GM23338 (cell line): ENCODE measurements at regions not wholly inside any gene's neighbourhood (a gene's known extent, or its start where the extent isn't known, plus 50 kb on each side); places are given as distances from the start of the nearest gene placed in this dataset.

Source experiments
- ATAC-seq: fragments of 200-7000 bp; cut with Tn5 transposase; 3 replicates; pipeline ENCODE4 v1.9.1; 2020
- DNase-seq: peaks from one replicate; pipeline ENCODE4 v3.0.0-alpha.2; 2015; ENCODE audit warnings: low spot score
- H2AFZ ChIP-seq: fragments of 200-600 bp; sonication (generic); 2 replicates; pipeline ENCODE4 v1.8.0; 2016; ENCODE audit warnings: antibody characterized with exemption, mild to moderate bottlenecking, moderate library complexity
- H3F3A ChIP-seq: fragments of 200-600 bp; sonication (generic); replicated peaks from 2 replicates; pipeline ENCODE4 v1.8.0; 2017; ENCODE audit warnings: antibody characterized with exemption, mixed run types, low read depth
- H3K27ac ChIP-seq: fragments of 200-600 bp; sonication (generic); 2 replicates; pipeline ENCODE4 v1.6.1; 2016; ENCODE audit warnings: low read depth
- H3K27me3 ChIP-seq: fragments of 200-600 bp; sonication (generic); 2 replicates; pipeline ENCODE4 v1.8.0; 2016; ENCODE audit warnings: mild to moderate bottlenecking, mixed run types, moderate library complexity; ENCODE audit not compliant: insufficient read depth
- H3K36me3 ChIP-seq: fragments of 200-600 bp; sonication (generic); 2 replicates; pipeline ENCODE4 v1.8.0; 2016; ENCODE audit warnings: mild to moderate bottlenecking; ENCODE audit not compliant: insufficient read depth
- H3K4me1 ChIP-seq: fragments of 200-600 bp; sonication (generic); 2 replicates; pipeline ENCODE4 v1.8.0; 2016; ENCODE audit warnings: mild to moderate bottlenecking, moderate library complexity; ENCODE audit not compliant: insufficient read depth
- H3K4me2 ChIP-seq: fragments of 200-600 bp; sonication (generic); 2 replicates; pipeline ENCODE4 v1.7.1; 2017; ENCODE audit warnings: mixed run types
- H3K4me3 ChIP-seq: fragments of 200-600 bp; sonication (generic); 2 replicates; pipeline ENCODE4 v1.6.1; 2016; ENCODE audit warnings: mixed run types
- H3K79me2 ChIP-seq: fragments of 200-600 bp; sonication (generic); replicated peaks from 2 replicates; pipeline ENCODE4 v1.8.0; 2017; ENCODE audit warnings: mild to moderate bottlenecking; ENCODE audit not compliant: insufficient read depth
- H3K9me2 ChIP-seq: fragments of 200-600 bp; sonication (generic); 2 replicates; pipeline ENCODE4 v1.8.0; 2017; ENCODE audit not compliant: insufficient read depth
- H4K20me1 ChIP-seq: fragments of 200-600 bp; sonication (generic); replicated peaks from 2 replicates; pipeline ENCODE4 v1.8.0; 2017; ENCODE audit warnings: mild to moderate bottlenecking; ENCODE audit not compliant: insufficient read depth
- H3K27ac Mint-ChIP-seq: 2 replicates; pipeline ENCODE4 v1.8.0; 2020; ENCODE audit warnings: inconsistent platforms, mild to moderate bottlenecking, moderate library complexity, mixed read lengths
- H3K27me3 Mint-ChIP-seq: 3 replicates; pipeline ENCODE4 v1.8.0; 2022; ENCODE audit warnings: low read depth, mild to moderate bottlenecking, moderate library complexity, mixed read lengths, inconsistent platforms; ENCODE audit not compliant: insufficient read depth, poor library complexity
- H3K36me3 Mint-ChIP-seq: 3 replicates; pipeline ENCODE4 v1.8.0; 2021; ENCODE audit warnings: low read depth, mild to moderate bottlenecking, inconsistent platforms, moderate library complexity, mixed read lengths
- H3K4me1 Mint-ChIP-seq: 3 replicates; pipeline ENCODE4 v1.8.0; 2020; ENCODE audit warnings: mild to moderate bottlenecking, inconsistent platforms, mixed read lengths
- H3K4me3 Mint-ChIP-seq: 3 replicates; pipeline ENCODE4 v1.8.0; 2021; ENCODE audit warnings: moderate library complexity, mild to moderate bottlenecking, inconsistent platforms, mixed read lengths
- H3K9me3 Mint-ChIP-seq: 3 replicates; pipeline ENCODE4 v1.8.0; 2020; ENCODE audit warnings: moderate library complexity, mild to moderate bottlenecking, inconsistent platforms, mixed read lengths
- CTCF ChIP-seq, 2 experiments: fragments of 200-600 bp in 1 of 2; sonication (generic) in 1 of 2; conservative IDR thresholded peaks; 2 replicates each; pipeline versions ENCODE4 v1.5.1 to v1.6.1; 2016 to 2017; ENCODE audit warnings: antibody characterized with exemption in 2 of 2, low read depth in 2 of 2, mild to moderate bottlenecking in 2 of 2, moderate library complexity in 1 of 2
- ETS1 ChIP-seq: IDR thresholded peaks from 2 replicates; pipeline ENCODE4 v1.6.1; 2016; ENCODE audit warnings: antibody characterized with exemption
- JUNB ChIP-seq: IDR thresholded peaks from one replicate; pipeline ENCODE4 v1.6.1; 2016; ENCODE audit warnings: antibody characterized with exemption; ENCODE audit not compliant: unreplicated experiment
- POLR2AphosphoS5 ChIP-seq: IDR thresholded peaks from 2 replicates; pipeline ENCODE4 v1.6.1; 2016; ENCODE audit warnings: antibody characterized with exemption, low read depth
- REST ChIP-seq: IDR thresholded peaks from one replicate; pipeline ENCODE4 v1.6.1; 2018; ENCODE audit warnings: antibody characterized with exemption; ENCODE audit not compliant: unreplicated experiment
- STAT1 ChIP-seq: IDR thresholded peaks from one replicate; pipeline ENCODE4 v1.6.1; 2016; ENCODE audit warnings: antibody characterized with exemption; ENCODE audit not compliant: unreplicated experiment
- ZNF331 ChIP-seq: fragments of 250-450 bp; sonication (Bioruptor Pico); IDR thresholded peaks from 2 replicates; pipeline ENCODE4 v1.5.0; 2020; ENCODE audit warnings: low read depth, mild to moderate bottlenecking, moderate library complexity

GRCh38 chr10:56082169-56082568 is 278.9 kb downstream of the ZWINT start (continued):
- TF ChIP-seq CTCF (conservative IDR thresholded peaks at IDR 0.05; ENCODE audit: low read depth in 2 of 2) (no peak), ZNF331 (no peak), REST (no peak), JUNB (no peak), STAT1 (no peak), POLR2AphosphoS5 (no peak)

- H3K27ac Mint-ChIP-seq: no peak overlapping the region
- no peak for DNase-seq
- no peaks in the 10 kb centered on the region; the same call in none of the 2 replicates for H3K9me2 ChIP-seq
- no peaks in the 10 kb centered on the region for H3K4me1 ChIP-seq
- no peaks in the 10 kb centered on the region for H4K20me1 ChIP-seq
- H2AFZ ChIP-seq: no peak overlapping the region
- H3K4me3 Mint-ChIP-seq: no peak overlapping the region
- ATAC-seq: no peak
- no peaks in the 10 kb centered on the region for H3K27me3 Mint-ChIP-seq
- H3K9me3 Mint-ChIP-seq: no peaks in the 10 kb centered on the region; the same call in 2 of the 3 replicates
- no peaks in the 10 kb centered on the region for H3K36me3 ChIP-seq
- no peaks in the 10 kb centered on the region for H3F3A ChIP-seq
- TF ChIP-seq ETS1: no peak
- H3K36me3 Mint-ChIP-seq: no peaks in the 10 kb centered on the region
- H3K4me1 Mint-ChIP-seq: no peaks in the 10 kb centered on the region
- H3K4me3 ChIP-seq: no peak overlapping the region
- no peaks in the 10 kb centered on the region for H3K79me2 ChIP-seq
- no peak overlapping the region for H3K4me2 ChIP-seq
- no peak overlapping the region for H3K27ac ChIP-seq
- H3K27me3 ChIP-seq: no peaks in the 10 kb centered on the region
Observed at GRCh38 chr10:56068473-56069263, 292.4 kb downstream of the ZWINT start.
